Pancreas (tissue), 10 donors: ENCODE measurements at regions not wholly inside any gene's neighbourhood (a gene's known extent, or its start where the extent isn't known, plus 50 kb on each side); places are given as distances from the start of the nearest gene placed in this dataset.

ENCODE experiments used
- ATAC-seq, 4 donors: fragments of 200-7000 bp; cut with Tn5 transposase; one replicate each; pipeline versions ENCODE4 v1.8.0 to v1.9.1; 2020; ENCODE audit warnings: mild to moderate bottlenecking in 4 of 4, moderate library complexity in 4 of 4
- DNase-seq, 6 donors: peaks; one replicate each; pipeline ENCODE4 v3.0.0-alpha.2; 2020
- FAIRE-seq: peaks from 2 replicates; lab custom pipeline; 2012; peaks lifted over from hg19 to GRCh38; lab: Jason Lieb, UNC
- H3K27ac ChIP-seq, 4 donors: fragments of 200-600 bp; sonication (generic); 1 replicate in 3 of 4; 2 replicates in 1 of 4; pipeline versions ENCODE4 v1.5.0 to v1.8.0; 2020
- H3K27me3 ChIP-seq, 4 donors: fragments of 200-600 bp; one replicate each; pipeline ENCODE4 v1.8.0; 2021
- H3K36me3 ChIP-seq, 3 donors: fragments of 200-600 bp; sonication (generic) in 1 of 3; one replicate each; pipeline versions ENCODE4 v1.5.0 to v1.8.0; 2020 to 2021
- H3K4me1 ChIP-seq, 3 donors: fragments of 200-600 bp; one replicate each; pipeline ENCODE4 v1.8.0; 2021
- H3K4me3 ChIP-seq, 4 donors: fragments of 200-600 bp; sonication (generic) in 2 of 4; one replicate each; pipeline versions ENCODE4 v1.5.0 to v1.8.0; 2020 to 2021
- H3K9me3 ChIP-seq, 4 donors: fragments of 200-600 bp; one replicate each; pipeline ENCODE4 v1.8.0; 2021
- WGBS, 2 donors: extraction: QIAGEN DNeasy Blood & Tissue Kit; methylation state at CpG; one replicate each; pipeline ENCODE4 v1.1.7; 2013; 5-methylcytosine and 5-hydroxymethylcytosine counted together
- intact Hi-C, 3 donors: fragments of 100-400 bp; cut with DNase I; formaldehyde crosslinking; loops; one replicate each; pipeline versions ENCODE4 v1.11.1 to v1.14.2; 2022
- TF ChIP-seq, protein P1 (sequence below), 4 donors: fragments of 200-600 bp; sonication (generic) in 3 of 4; IDR thresholded peaks; one replicate each; pipeline versions ENCODE4 v1.5.0 to v1.8.0; 2021; ENCODE audit warnings: antibody characterized with exemption in 4 of 4
- donor health status: healthy with polysubstance abuse.
- donor health status: DM: no; HTN: no; CAD: no; lungs with moderate emphysema.
- donor health status: DM: no; HTN: no; CAD: no.
- donor health status: control.
- donor health status: control.
- donor health status: Bipolar disorder and iron deficiency.
- donor health status: DM: yes; HTN: yes; CAD: no.
- donor health status: DM: no; HTN: no; CAD: no.
- donor health status: DM: no; HTN: no; CAD: no.
- donor health status: DM: yes; HTN: yes; CAD: no.

DNA sequence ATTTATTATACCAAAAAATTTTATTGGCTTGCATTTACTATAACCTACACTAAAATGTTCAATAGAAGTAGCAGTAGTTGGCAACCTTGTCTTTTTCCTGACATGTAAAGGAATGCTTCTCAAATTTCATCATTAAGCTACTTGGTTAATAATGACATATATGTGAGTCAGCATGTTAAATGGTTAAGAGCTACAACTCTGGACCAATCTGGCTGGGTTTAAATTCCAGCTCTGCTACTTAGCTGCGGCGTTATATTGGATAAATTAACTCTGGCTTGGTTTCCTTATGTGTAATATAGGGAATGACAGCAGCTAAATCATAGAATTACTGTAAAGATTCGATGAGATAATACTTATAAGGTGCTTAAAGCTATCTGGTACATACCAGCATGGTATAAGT, 53.7 kb upstream of the OTOGL start:
- no peaks in the 10 kb centered on the region for H3K27me3 ChIP-seq
- DNase-seq, result no peak
- intact Hi-C loops, result no loop called here
- ATAC-seq, result no peak
- H3K27ac ChIP-seq, result no peak overlapping the region
- 80 to 85% methylated on average over 3 of the region's 3 CpGs for WGBS, 2 donors
- no peaks in the 10 kb centered on the region for H3K9me3 ChIP-seq
- no peaks in the 10 kb centered on the region for H3K36me3 ChIP-seq
- FAIRE-seq, result no peak
- H3K4me1 ChIP-seq, result no peaks in the 10 kb centered on the region
- TF ChIP-seq, protein P1, sequence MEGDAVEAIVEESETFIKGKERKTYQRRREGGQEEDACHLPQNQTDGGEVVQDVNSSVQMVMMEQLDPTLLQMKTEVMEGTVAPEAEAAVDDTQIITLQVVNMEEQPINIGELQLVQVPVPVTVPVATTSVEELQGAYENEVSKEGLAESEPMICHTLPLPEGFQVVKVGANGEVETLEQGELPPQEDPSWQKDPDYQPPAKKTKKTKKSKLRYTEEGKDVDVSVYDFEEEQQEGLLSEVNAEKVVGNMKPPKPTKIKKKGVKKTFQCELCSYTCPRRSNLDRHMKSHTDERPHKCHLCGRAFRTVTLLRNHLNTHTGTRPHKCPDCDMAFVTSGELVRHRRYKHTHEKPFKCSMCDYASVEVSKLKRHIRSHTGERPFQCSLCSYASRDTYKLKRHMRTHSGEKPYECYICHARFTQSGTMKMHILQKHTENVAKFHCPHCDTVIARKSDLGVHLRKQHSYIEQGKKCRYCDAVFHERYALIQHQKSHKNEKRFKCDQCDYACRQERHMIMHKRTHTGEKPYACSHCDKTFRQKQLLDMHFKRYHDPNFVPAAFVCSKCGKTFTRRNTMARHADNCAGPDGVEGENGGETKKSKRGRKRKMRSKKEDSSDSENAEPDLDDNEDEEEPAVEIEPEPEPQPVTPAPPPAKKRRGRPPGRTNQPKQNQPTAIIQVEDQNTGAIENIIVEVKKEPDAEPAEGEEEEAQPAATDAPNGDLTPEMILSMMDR (IDR thresholded peaks at IDR 0.05), result no peak
- H3K4me3 ChIP-seq, result no peak overlapping the region

DNA sequence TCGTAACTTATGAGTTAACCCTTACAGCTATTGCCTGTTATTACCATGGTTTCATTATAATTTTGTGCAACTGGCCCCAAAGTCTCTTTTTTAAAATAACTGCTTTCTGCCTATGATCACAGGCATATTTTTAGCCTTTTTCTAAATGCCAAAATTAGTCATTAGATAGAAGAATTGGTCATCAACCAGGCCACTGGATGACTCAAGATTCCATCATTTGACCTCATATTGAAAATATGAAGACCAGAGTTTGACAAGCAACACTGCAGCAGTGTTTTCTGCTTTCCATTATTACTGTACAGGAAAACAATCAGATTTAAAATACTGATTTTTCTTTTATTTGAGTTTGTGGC, 54.7 kb upstream of the OTOGL start:
- FAIRE-seq, result no peak
- no peak for ATAC-seq
- TF ChIP-seq, protein P1 (IDR thresholded peaks at IDR 0.05), result no peak
- H3K4me1 ChIP-seq, result no peaks in the 10 kb centered on the region
- no peak overlapping the region for H3K27ac ChIP-seq
- H3K9me3 ChIP-seq, result no peaks in the 10 kb centered on the region
- H3K4me3 ChIP-seq, result no peak overlapping the region
- 89 to 100% methylated on average over 1 of the region's 1 CpG for WGBS, 2 donors
- no peak for DNase-seq
- H3K36me3 ChIP-seq, result no peaks in the 10 kb centered on the region
- no peaks in the 10 kb centered on the region for H3K27me3 ChIP-seq
- intact Hi-C loops, result no loop called here

DNA sequence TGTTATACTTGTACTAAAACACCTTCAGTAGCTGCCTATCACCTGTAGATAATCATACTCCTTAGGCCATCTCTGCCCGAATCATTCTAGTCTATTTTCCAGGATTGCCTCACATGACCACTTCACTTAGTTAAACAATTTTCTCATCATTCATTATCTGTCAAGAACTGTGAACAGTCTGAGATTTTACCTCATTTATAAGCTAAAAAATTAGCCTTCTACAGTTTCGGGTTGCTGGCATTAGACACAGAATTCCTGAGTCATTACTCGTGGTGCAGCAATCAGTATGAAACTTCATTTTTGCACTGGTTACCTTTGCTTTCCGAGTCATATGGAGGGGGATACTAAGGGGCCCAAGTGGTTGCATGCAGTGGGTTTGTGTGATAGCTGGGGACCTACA, 57.6 kb upstream of the OTOGL start:
- intact Hi-C loops, result no loop called here
- Histone ChIP-seq H3K27me3 (no peaks in the 10 kb centered on the region), H3K4me1 (no peaks in the 10 kb centered on the region), H3K36me3 (no peaks in the 10 kb centered on the region), H3K4me3 (no peak overlapping the region), H3K27ac (no peak overlapping the region), H3K9me3 (no peaks in the 10 kb centered on the region)
- no peak for DNase-seq
- TF ChIP-seq, protein P1 (IDR thresholded peaks at IDR 0.05), result no peak
- no peak for ATAC-seq
- FAIRE-seq, result no peak
- 47 to 55% methylated on average over 4 of the region's 4 CpGs for WGBS, 2 donors

DNA sequence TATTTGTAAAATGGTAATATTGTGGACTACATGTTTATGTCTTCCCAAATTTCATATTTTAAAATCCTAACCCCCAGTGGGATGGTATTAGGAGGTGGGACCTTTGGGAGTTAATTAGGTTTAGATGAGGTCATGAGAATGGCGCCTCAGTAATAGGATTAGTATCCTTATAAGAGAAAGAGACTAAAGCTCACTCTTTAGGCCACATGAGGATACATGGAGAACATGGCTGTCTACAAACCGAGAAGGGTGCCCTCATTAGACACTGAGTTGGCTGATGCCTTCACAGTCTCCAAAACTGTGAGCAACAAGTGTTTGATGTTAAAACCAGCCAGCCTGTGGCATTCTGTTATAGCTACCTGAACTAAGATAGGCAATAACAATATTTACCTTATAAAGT, 58.3 kb upstream of the OTOGL start:
- H3K9me3 ChIP-seq, result no peaks in the 10 kb centered on the region
- H3K27ac ChIP-seq, result no peak overlapping the region
- no peaks in the 10 kb centered on the region for H3K4me1 ChIP-seq
- no peak for FAIRE-seq
- TF ChIP-seq, protein P1 (IDR thresholded peaks at IDR 0.05), result no peak
- H3K4me3 ChIP-seq, result no peak overlapping the region
- 87 to 100% methylated on average over 2 of the region's 2 CpGs for WGBS, 2 donors
- ATAC-seq, result no peak
- H3K27me3 ChIP-seq, result no peaks in the 10 kb centered on the region
- no peak for DNase-seq
- intact Hi-C loops, result no loop called here
- H3K36me3 ChIP-seq, result no peaks in the 10 kb centered on the region

DNA sequence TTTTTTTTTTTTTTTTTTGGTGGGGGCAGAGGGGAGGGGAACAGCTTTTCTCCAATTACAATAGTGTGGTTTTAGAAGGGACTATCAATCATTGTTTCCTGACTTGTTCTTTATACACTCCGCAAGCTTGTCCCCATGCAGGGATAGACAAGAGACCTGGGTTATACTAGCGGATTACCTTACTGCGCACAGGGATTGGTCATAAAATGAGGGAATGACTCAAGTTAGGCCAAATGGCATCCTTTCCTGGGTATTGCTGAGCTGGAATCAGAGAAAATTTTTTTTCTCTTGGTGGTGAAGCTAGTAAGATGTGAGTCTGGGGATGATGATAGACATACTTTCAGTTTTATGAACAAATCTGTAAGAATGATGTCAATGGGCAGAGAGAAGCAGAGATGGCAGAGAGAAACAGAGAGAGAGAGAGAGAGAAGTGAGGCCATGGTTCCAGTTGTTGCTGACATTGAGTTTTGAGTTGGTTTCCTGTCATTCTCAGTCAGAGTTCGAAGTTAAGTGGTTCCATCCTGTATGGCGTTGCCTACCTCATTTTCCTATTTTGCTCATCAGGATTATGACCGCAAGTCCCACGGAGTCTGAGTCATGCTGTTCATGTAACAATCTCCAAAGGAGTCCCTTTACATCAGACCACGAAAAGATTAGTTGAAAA, 59.1 kb upstream of the OTOGL start:
- ATAC-seq, result no peak
- 90 to 92% methylated on average over 8 of the region's 8 CpGs for WGBS, 2 donors
- TF ChIP-seq, protein P1 (IDR thresholded peaks at IDR 0.05), result no peak
- H3K27me3 ChIP-seq, result no peaks in the 10 kb centered on the region
- H3K36me3 ChIP-seq, result no peaks in the 10 kb centered on the region
- no peak for DNase-seq
- intact Hi-C loops, result no loop called here
- H3K4me1 ChIP-seq, result no peaks in the 10 kb centered on the region
- no peak for FAIRE-seq
- H3K27ac ChIP-seq, result no peak overlapping the region
- H3K9me3 ChIP-seq, result no peaks in the 10 kb centered on the region
- no peak overlapping the region for H3K4me3 ChIP-seq
